Dendritic cell treated with granulocyte-macrophage colony-stimulating factor and Interleukin-4, amounts not matched to agents 40 ng/mL and 50 ng/mL, for 4 days (primary cell): ENCODE measurements at regions not wholly inside any gene's neighbourhood (a gene's known extent, or its start where the extent isn't known, plus 50 kb on each side); places are given as distances from the start of the nearest gene placed in this dataset.
"Not testable (repeated sequence)": the region's sequence is repeated elsewhere in the genome, so short reads cannot be mapped to it uniquely, and the experiment has no call there.

Experiments
- H3K27ac Mint-ChIP-seq: one replicate; pipeline ENCODE4 v1.8.0; 2022; ENCODE audit warnings: mild to moderate bottlenecking, mixed read lengths
- H3K27me3 Mint-ChIP-seq: one replicate; pipeline ENCODE4 v1.8.0; 2022; ENCODE audit warnings: mild to moderate bottlenecking, mixed read lengths
- H3K36me3 Mint-ChIP-seq: one replicate; pipeline ENCODE4 v1.8.0; 2022; ENCODE audit warnings: low read depth, mixed read lengths
- H3K4me1 Mint-ChIP-seq: one replicate; pipeline ENCODE4 v1.8.0; 2022; ENCODE audit warnings: low read depth, mixed read lengths
- H3K4me3 Mint-ChIP-seq: one replicate; pipeline ENCODE4 v1.8.0; 2022; ENCODE audit warnings: mild to moderate bottlenecking, moderate library complexity, mixed read lengths
- H3K9me3 Mint-ChIP-seq: one replicate; pipeline ENCODE4 v1.8.0; 2022; ENCODE audit warnings: mixed read lengths
- intact Hi-C: fragments of 100-400 bp; cut with micrococcal nuclease; formaldehyde crosslinking; loops from one replicate; pipeline ENCODE4 v1.15.0; 2022

- H3K27me3 Mint-ChIP-seq, H3K27ac Mint-ChIP-seq, H3K4me3 Mint-ChIP-seq, H3K4me1 Mint-ChIP-seq, intact Hi-C loops, H3K36me3 Mint-ChIP-seq: not testable (repeated sequence)
- peaks cover 22% of the 10 kb centered on the region for H3K9me3 Mint-ChIP-seq
Measured at GRCh38 chr1:78203410-78203982, 157.7 kb downstream of the GIPC2 start.

GRCh38 chr1:78210175-78210574 is 164.4 kb downstream of the GIPC2 start:
- H3K9me3 Mint-ChIP-seq = peaks cover 53% of the 10 kb centered on the region

GRCh38 chr1:78211483-78212092 is 165.8 kb downstream of the GIPC2 start:
- Mint-ChIP-seq H3K27me3 (no peaks in the 10 kb centered on the region), H3K9me3 (peaks cover 43% of the 10 kb centered on the region), H3K27ac (no peak overlapping the region), H3K4me1 (no peaks in the 10 kb centered on the region), H3K4me3 (no peak overlapping the region), H3K36me3 (no peaks in the 10 kb centered on the region)
- intact Hi-C loops = no loop called here

More at GRCh38 chr1:78210175-78210574, 164.4 kb downstream of the GIPC2 start:
- no peaks in the 10 kb centered on the region for H3K4me1 Mint-ChIP-seq
- intact Hi-C loops = no loop called here
- no peaks in the 10 kb centered on the region for H3K27me3 Mint-ChIP-seq
- no peaks in the 10 kb centered on the region for H3K36me3 Mint-ChIP-seq
- no peak overlapping the region for H3K27ac Mint-ChIP-seq
- H3K4me3 Mint-ChIP-seq = no peak overlapping the region

GRCh38 chr1:78214334-78214733 is 168.6 kb downstream of the GIPC2 start:
- intact Hi-C loops = no loop called here
- Mint-ChIP-seq H3K27ac (no peak overlapping the region), H3K36me3 (no peaks in the 10 kb centered on the region), H3K9me3 (peaks cover 43% of the 10 kb centered on the region), H3K4me3 (no peak overlapping the region), H3K4me1 (no peaks in the 10 kb centered on the region), H3K27me3 (no peaks in the 10 kb centered on the region)

GRCh38 chr1:78222225-78222959 is 176.6 kb downstream of the GIPC2 start:
- Mint-ChIP-seq H3K4me1 (no peaks in the 10 kb centered on the region), H3K27ac (no peak overlapping the region), H3K27me3 (no peaks in the 10 kb centered on the region), H3K9me3 (peaks cover 14% of the 10 kb centered on the region), H3K36me3 (no peaks in the 10 kb centered on the region), H3K4me3 (no peak overlapping the region)
- intact Hi-C loops = no loop called here

GRCh38 chr1:78222960-78223358 is 177.2 kb downstream of the GIPC2 start:
- Mint-ChIP-seq H3K36me3 (no peaks in the 10 kb centered on the region), H3K27me3 (no peaks in the 10 kb centered on the region), H3K4me1 (no peaks in the 10 kb centered on the region), H3K4me3 (no peak overlapping the region), H3K9me3 (peaks cover 18% of the 10 kb centered on the region), H3K27ac (no peak overlapping the region)
- intact Hi-C loops = no loop called here

GRCh38 chr1:78223417-78224215 is 177.8 kb downstream of the GIPC2 start:
- intact Hi-C loops = no loop called here
- H3K27me3 Mint-ChIP-seq = no peaks in the 10 kb centered on the region
- no peaks in the 10 kb centered on the region for H3K36me3 Mint-ChIP-seq
- no peak overlapping the region for H3K27ac Mint-ChIP-seq
- peaks cover 18% of the 10 kb centered on the region for H3K9me3 Mint-ChIP-seq
- H3K4me3 Mint-ChIP-seq = no peak overlapping the region
- no peaks in the 10 kb centered on the region for H3K4me1 Mint-ChIP-seq

- no peak overlapping the region for H3K4me3 Mint-ChIP-seq
- H3K9me3 Mint-ChIP-seq = peaks cover 18% of the 10 kb centered on the region
- H3K27me3 Mint-ChIP-seq = no peaks in the 10 kb centered on the region
- H3K27ac Mint-ChIP-seq = no peak overlapping the region
- H3K36me3 Mint-ChIP-seq = no peaks in the 10 kb centered on the region
- intact Hi-C loops = no loop called here
- no peaks in the 10 kb centered on the region for H3K4me1 Mint-ChIP-seq
Measured at GRCh38 chr1:78224246-78224785, 178.6 kb downstream of the GIPC2 start.

GRCh38 chr1:78224861-78225552 is 179.2 kb downstream of the GIPC2 start:
- Mint-ChIP-seq H3K27me3 (no peaks in the 10 kb centered on the region), H3K4me3 (no peak overlapping the region), H3K27ac (no peak overlapping the region), H3K4me1 (no peaks in the 10 kb centered on the region), H3K36me3 (no peaks in the 10 kb centered on the region), H3K9me3 (peaks cover 18% of the 10 kb centered on the region)
- intact Hi-C loops = no loop called here

GRCh38 chr1:78226784-78227183 is 181.0 kb downstream of the GIPC2 start:
- Mint-ChIP-seq H3K36me3 (no peaks in the 10 kb centered on the region), H3K27ac (no peak overlapping the region), H3K4me1 (no peaks in the 10 kb centered on the region), H3K27me3 (no peaks in the 10 kb centered on the region), H3K9me3 (peaks cover 18% of the 10 kb centered on the region), H3K4me3 (no peak overlapping the region)
- intact Hi-C loops = no loop called here

- Mint-ChIP-seq H3K9me3 (peaks cover 18% of the 10 kb centered on the region), H3K4me1 (no peaks in the 10 kb centered on the region), H3K4me3 (no peak overlapping the region), H3K27ac (no peak overlapping the region), H3K27me3 (no peaks in the 10 kb centered on the region), H3K36me3 (no peaks in the 10 kb centered on the region)
- intact Hi-C loops = no loop called here
Measured at GRCh38 chr1:78227705-78228635, 182.2 kb downstream of the GIPC2 start.

- H3K27me3 Mint-ChIP-seq = no peaks in the 10 kb centered on the region
- no peaks in the 10 kb centered on the region for H3K36me3 Mint-ChIP-seq
- intact Hi-C loops = no loop called here
- H3K4me1 Mint-ChIP-seq = no peaks in the 10 kb centered on the region
- H3K4me3 Mint-ChIP-seq = no peak overlapping the region
- H3K27ac Mint-ChIP-seq = no peak overlapping the region
- peaks cover 18% of the 10 kb centered on the region for H3K9me3 Mint-ChIP-seq
Measured at GRCh38 chr1:78229344-78229743, 183.6 kb downstream of the GIPC2 start.

- Mint-ChIP-seq H3K4me3 (no peak overlapping the region), H3K27me3 (no peaks in the 10 kb centered on the region), H3K9me3 (peaks cover 15% of the 10 kb centered on the region), H3K27ac (no peak overlapping the region), H3K36me3 (no peaks in the 10 kb centered on the region), H3K4me1 (no peaks in the 10 kb centered on the region)
- intact Hi-C loops = no loop called here
Measured at GRCh38 chr1:78231477-78231876, 185.7 kb downstream of the GIPC2 start.
